GM12892 (cell line): ENCODE measurements at regions not wholly inside any gene's neighbourhood (a gene's known extent, or its start where the extent isn't known, plus 50 kb on each side); places are given as distances from the start of the nearest gene placed in this dataset.

ENCODE experiments used
- DNase-seq: peaks from one replicate; pipeline ENCODE4 v3.0.0; 2011; ENCODE audit not compliant: insufficient read length
- FAIRE-seq: peaks from 2 replicates; lab custom pipeline; 2011; peaks lifted over from hg19 to GRCh38; lab: Jason Lieb, UNC
- POLR2A ChIP-seq: IDR thresholded peaks from 2 replicates; pipeline ENCODE4 v1.6.1; 2011; ENCODE audit warnings: low read depth, low read length, control low read depth
- POLR2AphosphoS5 ChIP-seq: IDR thresholded peaks from 2 replicates; pipeline ENCODE4 v1.6.1; 2011; ENCODE audit warnings: low read depth, low read length, control low read depth
- TAF1 ChIP-seq: IDR thresholded peaks from 2 replicates; pipeline ENCODE4 v1.6.1; 2011; ENCODE audit warnings: low read depth, mild to moderate bottlenecking, control low read depth, low read length, borderline replicate concordance

GRCh38 chr1:241417258-241417657 is 60.3 kb upstream of the RGS7 start:
- no peak for FAIRE-seq
- DNase-seq, result no peak
- TF ChIP-seq POLR2AphosphoS5 (no peak), TAF1 (no peak), POLR2A (no peak)

GRCh38 chr1:241413974-241414373 is 57.0 kb upstream of the RGS7 start:
- FAIRE-seq, result no peak
- no peak for DNase-seq
- TF ChIP-seq TAF1, result no peak
- TF ChIP-seq POLR2AphosphoS5, result no peak
- TF ChIP-seq POLR2A, result no peak

DNA sequence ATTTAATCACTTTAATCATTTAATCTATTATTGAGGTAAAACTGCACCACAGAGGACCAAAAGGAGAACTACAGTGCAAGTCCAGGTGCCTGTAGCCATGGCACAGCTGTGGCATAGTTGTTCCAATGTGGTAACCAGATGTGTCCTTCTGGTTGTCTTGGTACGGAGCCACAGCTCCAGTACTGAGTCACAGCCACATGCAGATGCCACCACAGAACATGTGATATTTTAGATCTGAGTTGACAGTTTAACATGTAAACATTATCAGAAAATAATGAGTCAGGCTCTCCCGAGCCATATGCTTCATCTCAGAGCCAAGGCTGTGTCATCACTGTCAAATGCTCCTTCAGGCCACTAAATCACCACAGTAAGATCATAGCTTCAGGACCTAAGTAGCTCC is 56.4 kb upstream of the RGS7 start:
- no peak for TF ChIP-seq POLR2AphosphoS5
- no peak for TF ChIP-seq POLR2A
- no peak for TF ChIP-seq TAF1
- FAIRE-seq (no peak), DNase-seq (no peak)

GRCh38 chr1:241412646-241413045 is 55.6 kb upstream of the RGS7 start:
- DNase-seq (no peak), FAIRE-seq (no peak)
- TF ChIP-seq POLR2AphosphoS5 (no peak), POLR2A (no peak), TAF1 (no peak)

- TF ChIP-seq POLR2A, result no peak
- no peak for TF ChIP-seq POLR2AphosphoS5
- no peak for TF ChIP-seq TAF1
- FAIRE-seq (no peak), DNase-seq (no peak)
These were observed 54.9 kb upstream of the RGS7 start for GRCh38 chr1:241411776-241412338.

DNA sequence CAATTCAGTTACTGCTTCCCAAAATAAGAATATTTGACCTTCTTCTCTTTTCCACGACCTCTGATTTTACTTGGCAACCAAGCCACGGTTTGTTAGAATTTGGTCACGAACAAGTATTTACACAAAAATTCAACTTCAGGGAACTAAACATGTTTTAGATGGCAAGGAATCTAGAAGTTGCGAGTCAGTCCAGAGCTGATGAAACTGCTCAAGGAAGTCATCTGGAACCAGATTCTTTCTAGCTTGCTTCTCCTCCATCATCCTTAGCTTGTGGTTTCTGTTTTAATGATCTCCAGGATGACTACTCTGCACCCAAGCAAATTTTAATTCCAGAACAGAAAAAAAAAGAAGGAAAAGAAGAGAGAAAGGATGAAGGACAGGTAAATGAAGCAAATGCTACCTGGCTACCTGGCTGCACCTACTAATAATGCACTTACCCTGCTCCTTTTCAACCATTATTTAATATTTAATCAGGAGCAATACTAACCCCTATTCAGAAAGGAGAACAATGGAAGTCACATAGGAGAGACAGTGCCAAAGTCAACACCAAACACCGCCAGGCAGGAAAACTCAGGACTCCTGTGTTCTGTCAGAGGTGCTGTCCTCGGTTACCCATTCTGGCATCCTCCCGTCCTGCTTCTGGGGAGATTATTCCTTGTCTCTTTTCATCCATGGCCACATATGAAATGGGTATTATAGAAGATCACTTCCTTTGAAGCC is 54.2 kb upstream of the RGS7 start:
- no peak for DNase-seq
- TF ChIP-seq TAF1, result no peak
- no peak for FAIRE-seq

- FAIRE-seq (no peak), DNase-seq (no peak)
- TF ChIP-seq TAF1 (no peak), POLR2AphosphoS5 (no peak), POLR2A (no peak)
These were observed 51.2 kb upstream of the RGS7 start for GRCh38 chr1:241408170-241408569.
